Cardiac muscle cell (in vitro differentiated cells and primary cell): ENCODE measurements at regions not wholly inside any gene's neighbourhood (a gene's known extent, or its start where the extent isn't known, plus 50 kb on each side); places are given as distances from the start of the nearest gene placed in this dataset.

ENCODE experiments used
- DNase-seq, 2 donors: peaks; one replicate each; pipeline versions ENCODE4 v3.0.0 to v3.0.0-alpha.2; 2010 to 2017; ENCODE audit warnings: low read depth in 1 of 2, low spot score in 1 of 2
- H3K27ac ChIP-seq: fragments of 200-600 bp; sonication (generic); 2 replicates; pipeline ENCODE4 v1.5.1; 2016
- H3K27me3 ChIP-seq: fragments of 200-600 bp; sonication (generic); 2 replicates; pipeline ENCODE4 v1.6.0; 2016; ENCODE audit warnings: control low read depth
- H3K36me3 ChIP-seq: fragments of 200-600 bp; sonication (generic); 2 replicates; pipeline ENCODE4 v1.5.1; 2016; ENCODE audit warnings: control low read depth
- H3K4me1 ChIP-seq: fragments of 200-600 bp; sonication (generic); 2 replicates; pipeline ENCODE4 v1.8.1; 2017; ENCODE audit warnings: low read depth, mild to moderate bottlenecking, mixed run types
- H3K4me3 ChIP-seq: fragments of 200-600 bp; sonication (generic); 2 replicates; pipeline ENCODE4 v1.5.1; 2016; ENCODE audit warnings: mild to moderate bottlenecking
- H3K9me3 ChIP-seq: fragments of 200-600 bp; sonication (generic); 2 replicates; pipeline ENCODE4 v1.5.1; 2017; ENCODE audit warnings: low read depth, mild to moderate bottlenecking, control low read depth
- TF ChIP-seq, protein P1 (sequence below): IDR thresholded peaks from 2 replicates; pipeline ENCODE4 v1.5.1; 2012; ENCODE audit warnings: low read depth, mild to moderate bottlenecking, low read length

DNA sequence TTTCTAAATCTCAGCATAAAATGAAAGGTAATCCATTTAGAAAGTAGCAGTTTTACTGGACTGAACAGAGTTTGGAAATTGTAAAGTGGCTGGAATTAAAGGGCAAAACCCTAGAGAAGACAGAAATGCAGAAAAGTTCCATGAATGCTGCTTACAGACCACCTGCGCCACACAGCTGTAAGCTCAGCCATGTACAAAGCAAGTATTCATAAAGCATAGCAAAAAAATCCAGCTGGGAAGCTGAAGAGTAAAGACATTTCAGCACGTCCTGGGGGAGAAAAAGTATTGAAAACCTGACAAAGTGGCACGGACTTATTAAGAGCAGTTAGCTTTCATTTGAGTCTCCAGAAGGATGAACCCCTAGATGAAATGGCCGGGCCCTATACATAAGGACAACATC, 220.1 kb upstream of the CNTN5 start:
- TF ChIP-seq, protein P1, sequence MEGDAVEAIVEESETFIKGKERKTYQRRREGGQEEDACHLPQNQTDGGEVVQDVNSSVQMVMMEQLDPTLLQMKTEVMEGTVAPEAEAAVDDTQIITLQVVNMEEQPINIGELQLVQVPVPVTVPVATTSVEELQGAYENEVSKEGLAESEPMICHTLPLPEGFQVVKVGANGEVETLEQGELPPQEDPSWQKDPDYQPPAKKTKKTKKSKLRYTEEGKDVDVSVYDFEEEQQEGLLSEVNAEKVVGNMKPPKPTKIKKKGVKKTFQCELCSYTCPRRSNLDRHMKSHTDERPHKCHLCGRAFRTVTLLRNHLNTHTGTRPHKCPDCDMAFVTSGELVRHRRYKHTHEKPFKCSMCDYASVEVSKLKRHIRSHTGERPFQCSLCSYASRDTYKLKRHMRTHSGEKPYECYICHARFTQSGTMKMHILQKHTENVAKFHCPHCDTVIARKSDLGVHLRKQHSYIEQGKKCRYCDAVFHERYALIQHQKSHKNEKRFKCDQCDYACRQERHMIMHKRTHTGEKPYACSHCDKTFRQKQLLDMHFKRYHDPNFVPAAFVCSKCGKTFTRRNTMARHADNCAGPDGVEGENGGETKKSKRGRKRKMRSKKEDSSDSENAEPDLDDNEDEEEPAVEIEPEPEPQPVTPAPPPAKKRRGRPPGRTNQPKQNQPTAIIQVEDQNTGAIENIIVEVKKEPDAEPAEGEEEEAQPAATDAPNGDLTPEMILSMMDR, result no peak
- no peaks in the 10 kb centered on the region for H3K27me3 ChIP-seq
- DNase-seq, result no peak

DNA sequence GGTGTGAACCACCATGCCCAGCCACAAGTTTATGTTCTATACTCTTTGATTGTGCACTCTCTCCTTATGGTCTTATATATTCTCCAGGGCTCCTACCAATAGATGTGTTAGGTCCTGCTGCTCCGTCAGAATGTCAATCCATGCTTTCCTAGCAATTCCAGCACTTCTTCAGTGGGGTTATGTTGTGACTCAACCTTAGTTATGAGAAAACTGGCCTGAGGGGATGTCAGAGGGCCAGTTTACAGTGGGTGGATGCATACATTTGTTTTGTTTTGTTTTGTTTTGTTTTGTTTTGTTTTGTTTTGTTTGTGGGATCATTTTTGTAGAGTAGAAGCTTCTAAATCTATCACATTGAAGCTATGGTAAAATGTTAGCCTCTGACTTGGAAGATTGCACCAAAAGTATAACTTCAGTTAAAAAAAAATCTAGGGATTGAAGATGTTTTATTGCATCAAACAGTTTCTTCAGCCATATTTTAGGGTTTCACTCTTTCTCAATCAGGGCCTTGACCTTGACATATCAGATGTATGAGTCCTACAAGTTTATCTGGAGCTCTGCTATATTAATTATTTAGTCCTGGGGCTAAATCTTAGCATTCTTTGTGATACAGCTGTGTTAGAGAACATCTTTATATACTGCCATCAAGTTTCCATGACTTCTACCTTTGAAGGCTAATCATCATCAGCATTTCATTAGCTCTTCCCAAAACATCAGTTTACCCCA, 191.6 kb upstream of the CNTN5 start:
- H3K9me3 ChIP-seq, result no peaks in the 10 kb centered on the region
- no peaks in the 10 kb centered on the region for H3K4me1 ChIP-seq
- H3K36me3 ChIP-seq, result no peaks in the 10 kb centered on the region
- TF ChIP-seq, protein P1, result no peak
- H3K27me3 ChIP-seq, result no peaks in the 10 kb centered on the region
- no peak overlapping the region for H3K4me3 ChIP-seq
- no peak overlapping the region for H3K27ac ChIP-seq
- no peak for DNase-seq

More for the DNA sequence above, 220.1 kb upstream of the CNTN5 start:
- H3K27ac ChIP-seq, result no peak overlapping the region
- no peaks in the 10 kb centered on the region for H3K4me1 ChIP-seq
- no peak overlapping the region for H3K4me3 ChIP-seq
- H3K36me3 ChIP-seq, result no peaks in the 10 kb centered on the region
- H3K9me3 ChIP-seq, result peaks cover 3% of the 10 kb centered on the region

DNA sequence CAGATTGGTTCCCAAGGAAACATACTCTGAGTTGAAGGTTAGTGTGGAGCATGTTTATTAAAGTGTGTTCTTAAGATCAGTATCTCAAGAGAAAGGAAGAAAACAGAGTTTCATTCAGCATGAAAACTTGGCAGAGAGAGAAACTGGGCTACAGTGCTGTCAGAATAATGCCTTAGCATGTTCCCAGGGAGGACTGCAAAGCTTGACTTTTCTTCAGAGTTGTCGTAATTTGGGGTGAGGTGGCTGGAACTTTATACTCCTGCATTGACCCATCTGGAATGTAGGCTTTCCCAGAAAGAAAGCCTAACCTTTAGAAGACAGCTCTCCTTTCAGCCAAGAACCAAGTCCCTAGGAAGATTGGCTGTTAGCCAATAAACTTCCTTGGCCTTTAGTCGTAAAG, 190.8 kb upstream of the CNTN5 start:
- TF ChIP-seq, protein P1, result no peak
- H3K27me3 ChIP-seq, result no peaks in the 10 kb centered on the region
- H3K27ac ChIP-seq, result no peak overlapping the region
- H3K4me1 ChIP-seq, result no peaks in the 10 kb centered on the region
- no peak overlapping the region for H3K4me3 ChIP-seq
- no peak for DNase-seq
- no peaks in the 10 kb centered on the region for H3K36me3 ChIP-seq
- no peaks in the 10 kb centered on the region for H3K9me3 ChIP-seq

DNA sequence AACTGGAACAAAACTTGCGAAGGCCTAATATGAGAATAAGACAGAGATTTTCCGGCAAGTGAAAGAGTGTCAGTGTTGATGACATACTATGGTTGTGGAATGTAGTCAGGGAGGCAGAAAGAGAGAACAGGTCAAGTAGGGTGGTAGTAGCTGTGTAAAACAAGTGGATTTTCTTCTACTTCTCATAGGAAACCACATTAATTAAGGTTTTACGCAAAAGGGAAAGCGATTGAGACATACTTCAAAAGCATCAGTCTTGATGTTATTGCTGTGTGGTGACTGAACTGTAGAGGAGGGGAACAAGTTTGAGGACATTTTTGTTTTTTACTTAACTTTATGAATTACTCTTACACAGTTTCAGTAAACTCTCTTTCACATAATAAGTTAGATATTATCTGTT, 186.0 kb upstream of the CNTN5 start:
- Histone ChIP-seq H3K4me3 (no peak overlapping the region), H3K27me3 (no peaks in the 10 kb centered on the region), H3K4me1 (no peaks in the 10 kb centered on the region), H3K36me3 (no peaks in the 10 kb centered on the region), H3K27ac (no peak overlapping the region), H3K9me3 (no peaks in the 10 kb centered on the region)
- no peak for DNase-seq
- TF ChIP-seq, protein P1, result no peak

DNA sequence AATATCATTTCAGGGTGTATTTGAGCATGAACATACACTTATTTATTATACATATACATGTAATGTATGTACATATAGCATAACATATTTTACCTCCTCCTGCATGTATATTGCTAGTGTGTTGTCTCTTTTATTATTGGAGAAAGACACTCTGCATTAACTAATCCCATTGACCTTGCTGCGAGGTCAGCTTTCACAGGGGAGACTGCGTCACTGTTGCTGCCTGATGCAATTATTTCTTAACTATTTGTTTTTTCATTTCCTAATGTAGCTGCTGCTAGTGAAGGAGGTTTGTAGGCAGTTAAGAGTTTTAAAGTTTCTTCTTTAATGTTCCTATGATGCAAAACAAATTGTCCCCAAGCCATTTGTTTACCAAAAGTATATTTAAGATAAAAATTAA, 185.4 kb upstream of the CNTN5 start:
- Histone ChIP-seq H3K27ac (no peak overlapping the region), H3K36me3 (no peaks in the 10 kb centered on the region), H3K4me1 (no peaks in the 10 kb centered on the region), H3K4me3 (no peak overlapping the region), H3K27me3 (no peaks in the 10 kb centered on the region), H3K9me3 (no peaks in the 10 kb centered on the region)
- peak; percentile 0 to 1 for DNase-seq
- TF ChIP-seq, protein P1, result no peak
